AG09309 (cell line): ENCODE measurements at regions not wholly inside any gene's neighbourhood (a gene's known extent, or its start where the extent isn't known, plus 50 kb on each side); places are given as distances from the start of the nearest gene placed in this dataset.

Experiments
- DNase-seq: peaks from one replicate; pipeline ENCODE4 v3.0.0-alpha.2; 2010; ENCODE audit warnings: low read depth
- H3K4me3 ChIP-seq: 2 replicates; pipeline ENCODE4 v1.5.1; 2011; ENCODE audit warnings: mild to moderate bottlenecking, low read depth, low read length, moderate library complexity; ENCODE audit not compliant: control insufficient read depth
- TF ChIP-seq, protein P1 (sequence below): IDR thresholded peaks from 2 replicates; pipeline ENCODE4 v1.5.1; 2011; ENCODE audit warnings: mild to moderate bottlenecking, low read depth, low read length, inconsistent platforms; ENCODE audit not compliant: insufficient read depth, control insufficient read depth; ENCODE audit errors: missing control alignments

DNA sequence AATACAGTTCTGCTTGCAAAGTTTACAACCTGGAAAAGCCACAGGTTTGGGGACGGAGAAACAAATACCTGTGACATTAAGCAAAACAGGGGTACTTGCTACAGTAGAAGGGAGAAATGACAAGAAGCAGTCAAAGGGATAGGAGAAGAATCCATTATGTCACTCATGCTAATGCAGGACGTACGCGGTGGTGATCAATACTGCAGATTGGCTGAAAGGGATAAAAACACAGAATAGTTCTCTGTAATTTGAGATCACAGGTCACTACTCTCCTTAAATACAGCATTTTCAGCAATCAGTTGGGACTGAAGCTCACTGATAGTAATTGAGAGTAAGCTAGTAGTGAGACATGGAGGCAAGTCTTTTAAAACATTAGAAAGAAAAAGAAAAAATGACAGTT, 130.3 kb upstream of the MTAP start:
- no peak overlapping the region for H3K4me3 ChIP-seq
- TF ChIP-seq, protein P1, sequence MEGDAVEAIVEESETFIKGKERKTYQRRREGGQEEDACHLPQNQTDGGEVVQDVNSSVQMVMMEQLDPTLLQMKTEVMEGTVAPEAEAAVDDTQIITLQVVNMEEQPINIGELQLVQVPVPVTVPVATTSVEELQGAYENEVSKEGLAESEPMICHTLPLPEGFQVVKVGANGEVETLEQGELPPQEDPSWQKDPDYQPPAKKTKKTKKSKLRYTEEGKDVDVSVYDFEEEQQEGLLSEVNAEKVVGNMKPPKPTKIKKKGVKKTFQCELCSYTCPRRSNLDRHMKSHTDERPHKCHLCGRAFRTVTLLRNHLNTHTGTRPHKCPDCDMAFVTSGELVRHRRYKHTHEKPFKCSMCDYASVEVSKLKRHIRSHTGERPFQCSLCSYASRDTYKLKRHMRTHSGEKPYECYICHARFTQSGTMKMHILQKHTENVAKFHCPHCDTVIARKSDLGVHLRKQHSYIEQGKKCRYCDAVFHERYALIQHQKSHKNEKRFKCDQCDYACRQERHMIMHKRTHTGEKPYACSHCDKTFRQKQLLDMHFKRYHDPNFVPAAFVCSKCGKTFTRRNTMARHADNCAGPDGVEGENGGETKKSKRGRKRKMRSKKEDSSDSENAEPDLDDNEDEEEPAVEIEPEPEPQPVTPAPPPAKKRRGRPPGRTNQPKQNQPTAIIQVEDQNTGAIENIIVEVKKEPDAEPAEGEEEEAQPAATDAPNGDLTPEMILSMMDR: no peak
- DNase-seq: no peak

DNA sequence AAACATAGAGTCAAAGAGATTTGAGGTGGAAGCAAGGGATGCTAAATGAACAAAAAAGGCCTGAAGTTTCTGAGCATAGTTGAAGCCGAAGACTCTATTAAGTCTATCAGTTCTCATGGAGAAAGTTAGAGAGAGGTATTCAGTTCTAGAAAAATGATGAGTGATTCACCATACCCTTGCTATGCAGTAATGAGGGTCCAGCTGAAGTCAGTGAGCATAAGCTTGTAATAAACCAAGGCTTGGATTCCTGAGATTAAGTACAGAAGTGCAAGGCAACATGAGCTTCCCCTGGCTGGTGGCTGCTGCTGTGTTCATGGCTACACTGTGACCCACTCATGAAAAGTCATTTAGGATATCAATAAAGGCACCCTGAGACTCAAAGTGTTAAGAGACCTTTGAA, 129.7 kb upstream of the MTAP start:
- DNase-seq: no peak
- H3K4me3 ChIP-seq: no peak overlapping the region
- TF ChIP-seq, protein P1: no peak

DNA sequence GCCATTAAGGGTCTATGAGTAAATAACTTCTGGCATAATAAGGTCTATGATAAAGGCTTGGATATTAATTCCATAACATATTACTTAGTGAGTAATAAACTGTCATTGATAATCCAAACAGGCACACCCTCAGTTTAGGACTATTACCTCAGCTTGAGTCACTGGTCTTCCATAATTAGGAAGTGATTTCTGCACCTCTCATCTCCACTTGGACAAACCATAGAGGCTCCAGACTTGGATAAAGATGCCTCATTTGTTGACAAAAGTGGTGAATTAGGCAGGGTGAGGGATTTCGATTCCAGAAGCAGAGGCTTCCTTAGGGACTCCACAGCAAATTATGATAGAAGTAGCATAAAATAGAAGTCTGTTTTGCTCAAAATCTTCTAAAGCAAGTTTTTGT, 127.5 kb upstream of the MTAP start:
- TF ChIP-seq, protein P1: no peak
- no peak overlapping the region for H3K4me3 ChIP-seq
- DNase-seq: no peak

DNA sequence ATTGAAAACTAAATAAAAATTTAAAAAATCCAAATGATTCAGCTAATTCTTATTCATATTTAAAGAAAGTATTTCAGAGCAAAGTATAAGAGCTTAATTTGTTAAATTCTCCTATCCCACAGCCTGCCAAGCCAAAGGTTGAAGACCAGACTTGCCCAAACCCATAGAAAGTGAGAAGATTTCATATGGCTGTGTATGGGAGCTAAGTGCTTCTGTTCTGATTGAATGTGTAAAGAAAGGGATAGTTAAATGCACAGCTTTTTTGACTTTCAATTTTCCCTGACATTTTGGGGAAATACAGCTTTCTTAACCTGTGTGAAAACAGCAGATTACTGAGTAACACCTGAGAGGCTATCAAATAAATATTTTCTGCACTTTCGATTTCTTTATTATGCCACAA, 125.0 kb upstream of the MTAP start:
- TF ChIP-seq, protein P1: no peak
- no peak for DNase-seq
- no peak overlapping the region for H3K4me3 ChIP-seq

DNA sequence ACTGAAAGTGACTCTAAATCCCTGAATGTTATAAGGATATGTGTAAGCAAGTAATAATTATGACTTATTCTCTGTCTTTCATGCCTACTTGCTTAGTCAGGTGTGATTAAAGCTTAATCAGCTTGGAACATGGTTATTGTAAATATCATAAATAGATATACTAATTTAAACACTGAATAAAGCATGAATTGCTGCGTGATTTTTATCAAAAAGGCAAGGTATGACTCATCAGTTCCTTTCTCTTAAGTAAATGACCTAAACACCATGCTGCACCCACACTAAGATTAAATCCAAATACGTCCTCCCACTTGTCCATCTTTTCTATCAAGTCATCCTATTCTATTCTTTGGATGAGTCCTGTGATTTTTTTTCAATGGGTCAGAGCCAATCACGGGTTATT, 124.6 kb upstream of the MTAP start:
- no peak for DNase-seq
- TF ChIP-seq, protein P1: no peak
- no peak overlapping the region for H3K4me3 ChIP-seq

DNA sequence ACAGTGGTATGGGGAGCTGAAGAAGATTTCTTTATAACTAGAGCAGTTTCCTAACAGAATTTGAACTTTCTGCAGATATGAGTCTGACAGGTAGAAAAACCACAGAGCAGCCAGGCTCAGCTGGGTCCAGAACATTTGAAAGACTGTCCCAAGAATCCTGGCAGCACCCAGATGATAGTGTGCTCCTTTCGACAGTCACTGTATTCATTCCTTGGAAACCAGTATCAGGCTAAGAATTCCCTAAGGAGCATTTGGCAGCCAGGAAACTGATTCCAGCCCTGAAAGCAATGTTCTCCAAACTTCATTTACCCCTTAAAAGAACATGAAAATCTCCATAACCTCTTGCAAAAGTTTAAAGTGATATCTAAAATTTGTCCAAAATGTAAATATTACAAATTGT, 123.0 kb upstream of the MTAP start:
- TF ChIP-seq, protein P1: no peak
- no peak for DNase-seq
- H3K4me3 ChIP-seq: no peak overlapping the region

DNA sequence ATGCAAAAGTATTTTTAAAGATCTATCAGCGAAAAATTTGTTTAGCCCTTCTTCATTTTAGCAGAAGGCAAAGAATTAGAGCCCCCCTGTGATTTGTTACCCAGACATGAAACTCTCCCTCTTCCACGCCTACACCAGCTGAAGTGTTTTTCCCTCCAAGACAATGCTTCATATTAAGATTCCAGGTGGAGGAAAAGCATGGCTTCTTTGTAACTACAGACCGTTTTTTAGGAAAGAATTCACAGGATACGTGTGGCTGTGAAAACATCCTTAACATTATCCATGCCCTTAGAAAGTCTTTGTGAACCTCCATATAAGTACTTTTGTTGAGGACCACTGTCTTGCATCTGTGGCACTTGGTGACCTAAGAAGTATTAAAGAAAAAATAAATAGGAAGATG, 121.8 kb upstream of the MTAP start:
- TF ChIP-seq, protein P1: no peak
- no peak overlapping the region for H3K4me3 ChIP-seq
- DNase-seq: no peak
